GM18951 (cell line): ENCODE measurements at regions not wholly inside any gene's neighbourhood (a gene's known extent, or its start where the extent isn't known, plus 50 kb on each side); places are given as distances from the start of the nearest gene placed in this dataset.
"Not testable (repeated sequence)": the region's sequence is repeated elsewhere in the genome, so short reads cannot be mapped to it uniquely, and the experiment has no call there.

ENCODE experiments used
- POLR2A ChIP-seq: IDR thresholded peaks from 4 replicates; pipeline ENCODE4 v1.6.1; 2011; ENCODE audit warnings: mild to moderate bottlenecking; ENCODE audit not compliant: insufficient read length, insufficient read depth; ENCODE audit errors: extremely low read depth
- in situ Hi-C: fragments of 300-500 bp; cut with MboI; formaldehyde crosslinking; loops from one replicate; pipeline ENCODE4 v1.12.0; 2022; ENCODE audit warnings: low sequenced_read_pairs, mixed read lengths, inconsistent platforms; ENCODE audit not compliant: unreplicated experiment

DNA sequence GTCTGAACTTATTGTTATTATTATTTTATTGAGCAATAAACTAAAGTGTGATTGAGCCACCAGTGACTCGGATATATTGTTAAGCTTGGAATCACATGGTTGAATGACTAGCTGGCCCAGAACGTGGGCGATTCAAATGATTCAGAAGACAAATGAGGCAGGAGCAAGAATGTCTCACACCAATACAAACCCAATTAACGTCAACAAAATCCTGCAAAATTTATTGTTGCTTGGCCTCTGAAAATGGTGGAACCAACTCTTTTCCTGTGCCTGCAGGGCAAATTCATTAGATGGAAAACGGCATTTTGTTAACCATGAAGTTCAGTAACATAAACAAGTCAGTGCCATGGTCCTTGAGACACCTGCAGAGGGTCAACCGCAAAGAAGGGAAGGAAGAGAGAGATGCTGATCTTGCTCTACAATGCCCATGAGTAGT, 482.0 kb downstream of the SETD4 start:
- in situ Hi-C loops = no loop called here
- TF ChIP-seq POLR2A = no peak

DNA sequence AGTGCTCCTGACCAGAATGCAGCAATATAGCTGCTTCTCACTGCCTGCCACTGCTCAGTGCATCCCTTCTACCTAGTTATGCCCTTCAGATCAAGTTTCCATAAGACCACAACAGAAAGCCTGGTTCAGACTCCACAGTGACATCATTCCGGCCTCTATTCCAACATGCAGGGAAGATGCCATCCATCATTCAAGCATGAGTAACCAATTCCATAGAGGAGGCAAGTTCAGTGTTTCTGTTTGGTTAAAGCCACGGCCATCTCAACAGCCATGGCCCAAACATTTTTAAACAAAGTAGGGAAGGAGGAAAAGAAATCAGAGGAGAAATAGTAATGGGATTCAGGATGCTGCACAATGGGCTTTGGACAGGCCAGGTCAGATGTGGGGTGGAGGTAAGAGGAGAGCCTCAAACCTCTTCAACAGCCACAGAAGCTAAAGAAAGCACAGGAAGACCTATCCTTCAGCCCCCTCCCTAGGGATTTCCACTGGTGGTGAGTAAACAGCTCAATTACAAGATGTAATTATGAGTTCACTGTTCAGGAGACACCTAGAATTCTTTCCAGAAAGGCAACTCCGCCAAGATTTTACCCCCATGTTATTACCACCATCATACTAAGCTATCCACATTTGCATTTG, 484.9 kb downstream of the SETD4 start:
- TF ChIP-seq POLR2A = no peak
- in situ Hi-C loops = no loop called here

DNA sequence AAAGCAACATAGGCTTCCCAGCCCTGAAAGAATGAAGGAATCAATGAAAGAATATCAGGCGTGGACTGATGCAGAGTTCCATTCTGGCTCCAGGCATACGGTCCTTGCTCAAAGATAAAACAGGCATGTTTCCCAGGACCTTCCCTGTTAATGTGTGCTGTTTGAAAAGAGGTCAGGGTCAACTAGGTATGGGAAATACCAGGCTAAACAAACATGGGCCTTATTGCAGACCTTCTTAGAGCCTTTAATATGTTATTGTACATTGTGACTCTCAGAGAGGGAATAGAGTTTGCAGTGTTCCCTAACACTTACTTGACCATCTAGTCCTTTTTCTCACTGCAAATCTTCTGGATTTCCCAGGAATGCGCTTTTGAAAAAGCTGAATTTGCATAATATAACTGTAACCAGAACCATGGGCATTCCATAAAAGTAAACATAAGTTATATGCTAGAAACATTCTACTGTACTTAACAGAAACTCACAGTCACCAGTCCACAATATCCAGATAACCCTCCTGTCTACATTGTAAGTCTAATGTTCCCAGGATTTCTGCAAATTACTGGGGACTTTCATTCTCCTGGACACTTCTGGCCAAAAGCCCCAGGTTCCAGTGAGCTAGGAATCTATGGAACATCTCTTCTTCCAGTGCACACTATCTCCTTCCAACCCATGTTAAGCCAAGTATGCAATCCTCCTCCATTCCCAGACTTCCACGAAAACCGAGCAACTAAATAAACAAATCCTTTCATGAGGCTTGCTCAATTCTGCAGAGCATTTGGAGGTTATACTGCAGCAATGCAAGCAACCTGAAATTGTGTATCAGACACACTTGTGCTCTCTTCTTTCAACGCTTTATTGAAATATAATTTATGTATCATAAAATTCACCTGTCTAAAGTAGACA, 486.6 kb downstream of the SETD4 start:
- TF ChIP-seq POLR2A = no peak
- in situ Hi-C loops = no loop called here

DNA sequence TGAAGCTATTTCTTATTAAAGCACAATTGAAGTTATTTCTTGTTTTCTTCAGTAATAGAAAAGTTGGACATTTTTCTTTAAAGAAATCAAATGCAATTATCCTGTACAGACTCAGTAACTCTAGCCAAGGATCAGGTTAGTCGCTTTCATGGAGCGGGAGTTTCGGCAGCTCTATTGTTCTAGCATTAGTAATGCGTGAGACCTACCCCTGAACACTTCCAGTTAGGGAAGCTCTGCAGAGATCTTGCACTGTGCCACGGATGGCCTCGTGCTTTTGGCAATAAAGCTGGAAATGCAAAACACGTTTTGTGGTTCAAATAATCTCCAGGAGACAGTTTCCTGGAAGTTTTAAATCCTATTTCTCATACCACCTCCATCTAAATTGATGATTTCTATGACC, 488.4 kb downstream of the SETD4 start:
- in situ Hi-C loops = no loop called here
- no peak for TF ChIP-seq POLR2A

DNA sequence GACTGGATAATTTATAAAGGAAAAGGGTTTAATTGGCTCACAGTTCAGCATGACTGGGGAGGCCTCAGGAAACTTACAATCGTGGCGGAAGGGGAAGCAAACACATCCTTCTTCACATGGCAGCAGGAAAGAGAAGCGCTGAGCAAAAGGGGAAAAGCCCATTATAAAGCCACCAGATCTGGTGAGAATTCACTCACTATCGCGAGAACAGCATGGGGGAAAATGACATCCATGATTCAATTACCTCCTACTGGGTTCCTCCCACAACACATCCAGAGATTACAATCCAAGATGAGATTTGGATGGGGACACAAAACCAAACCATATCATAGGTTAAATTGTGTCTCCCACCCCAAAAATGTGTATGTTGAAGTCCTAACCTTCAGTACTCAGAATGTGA, 491.7 kb downstream of the SETD4 start:
- no peak for TF ChIP-seq POLR2A
- in situ Hi-C loops = no loop called here

DNA sequence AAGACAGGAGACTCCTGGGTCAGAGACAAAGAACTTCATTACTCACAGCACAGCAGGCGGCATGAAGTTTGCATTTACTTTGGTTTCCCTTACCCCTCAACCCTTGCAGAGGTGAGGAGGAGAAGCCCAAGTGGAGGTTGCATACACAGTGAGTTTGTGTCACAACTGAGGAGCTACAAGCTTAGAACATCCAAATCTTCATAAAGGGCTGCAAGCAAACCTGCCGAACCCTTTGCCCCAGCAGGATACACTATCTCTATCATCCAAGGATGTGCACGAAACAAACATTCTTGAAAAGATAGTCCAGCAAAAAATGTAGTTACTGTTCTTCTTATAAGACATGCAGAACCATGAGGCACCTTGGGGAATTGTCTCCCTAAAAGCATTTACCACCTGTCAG, 493.5 kb downstream of the SETD4 start:
- no peak for TF ChIP-seq POLR2A
- in situ Hi-C loops = no loop called here

DNA sequence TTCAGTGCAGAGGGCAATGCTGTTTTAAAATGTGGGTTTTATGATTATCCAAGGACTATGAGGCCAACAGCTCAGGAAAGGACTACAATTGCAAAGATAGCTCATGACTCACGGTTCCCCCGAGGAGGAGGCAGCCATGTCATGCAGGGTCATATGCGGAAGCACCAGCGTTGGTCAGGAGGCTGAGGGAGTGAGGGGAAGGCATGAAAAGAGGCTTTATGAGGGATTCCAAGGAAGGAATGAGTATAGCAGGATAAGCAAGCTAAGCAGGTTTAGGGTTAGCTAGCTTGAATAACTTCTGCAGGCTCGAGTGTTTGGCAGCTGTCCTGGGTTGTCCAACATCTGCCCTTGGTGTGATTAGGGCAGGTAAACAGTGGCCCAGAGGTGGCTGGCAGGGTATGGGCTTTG, 495.1 kb downstream of the SETD4 start:
- in situ Hi-C loops = no loop called here
- no peak for TF ChIP-seq POLR2A

DNA sequence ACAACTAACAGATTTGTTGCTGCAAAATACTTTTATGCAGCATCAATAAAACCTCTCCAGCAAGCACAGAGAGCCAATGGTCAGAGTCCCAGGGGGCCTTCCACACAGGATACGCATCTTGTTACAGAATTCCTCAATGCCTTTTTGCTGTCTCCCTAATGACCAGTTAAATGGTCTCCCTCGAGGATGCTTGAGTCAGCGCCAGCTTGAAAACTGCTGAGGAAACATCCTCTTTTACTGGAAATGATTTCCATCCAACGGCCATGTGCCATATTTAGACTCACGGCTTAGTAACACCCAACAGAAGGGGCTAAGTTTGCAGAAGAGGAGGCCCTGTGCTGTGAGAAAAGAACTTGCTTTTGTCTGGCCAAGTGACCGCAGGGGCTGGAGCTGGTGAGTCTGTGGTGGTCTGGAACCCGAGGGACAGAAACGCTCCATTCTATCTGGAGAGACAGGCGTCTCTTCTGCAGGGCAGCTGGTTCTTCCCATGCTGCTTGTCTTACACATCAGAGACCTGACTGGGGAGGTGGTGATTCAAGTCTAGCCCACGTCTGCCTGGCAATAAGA, 496.4 kb downstream of the SETD4 start:
- in situ Hi-C loops = no loop called here
- no peak for TF ChIP-seq POLR2A

DNA sequence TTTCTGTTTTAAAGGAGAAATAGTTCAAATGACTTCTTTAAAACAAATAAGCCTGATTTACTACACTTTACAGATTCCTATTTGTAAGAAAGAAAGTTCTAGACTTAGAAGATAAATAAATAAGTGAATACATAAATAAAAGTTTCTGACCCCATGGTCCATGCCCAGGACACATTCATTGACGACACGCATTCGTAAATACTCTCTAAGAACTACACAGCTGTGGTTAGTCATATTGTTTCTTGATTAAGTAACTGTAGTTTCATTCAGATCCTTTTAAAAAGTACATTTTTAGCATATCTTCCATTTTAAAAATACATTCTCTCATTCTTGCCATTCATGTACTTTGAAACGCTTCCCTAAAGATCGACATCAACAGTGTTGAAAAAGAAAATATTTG, 497.4 kb downstream of the SETD4 start:
- TF ChIP-seq POLR2A = no peak
- in situ Hi-C loops = no loop called here

DNA sequence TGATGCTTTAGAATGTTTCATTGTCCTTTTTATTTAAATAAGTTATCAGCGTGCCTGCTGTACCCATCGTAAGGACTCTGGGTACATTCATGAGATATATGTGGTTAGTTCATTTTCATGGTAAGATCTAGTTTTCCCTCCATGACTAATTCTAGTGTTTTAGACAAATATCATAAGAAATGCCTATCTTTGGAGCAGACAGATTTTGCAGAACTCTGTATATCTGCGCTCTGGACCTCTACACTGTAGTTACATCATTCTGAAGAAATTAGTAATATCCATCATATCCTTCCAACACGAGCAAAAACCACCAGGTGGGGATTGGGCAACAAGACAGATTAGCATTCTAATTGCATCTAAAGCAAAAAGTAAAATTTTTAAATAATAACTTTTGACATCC, 499.2 kb downstream of the SETD4 start:
- no peak for TF ChIP-seq POLR2A
- in situ Hi-C loops = no loop called here

DNA sequence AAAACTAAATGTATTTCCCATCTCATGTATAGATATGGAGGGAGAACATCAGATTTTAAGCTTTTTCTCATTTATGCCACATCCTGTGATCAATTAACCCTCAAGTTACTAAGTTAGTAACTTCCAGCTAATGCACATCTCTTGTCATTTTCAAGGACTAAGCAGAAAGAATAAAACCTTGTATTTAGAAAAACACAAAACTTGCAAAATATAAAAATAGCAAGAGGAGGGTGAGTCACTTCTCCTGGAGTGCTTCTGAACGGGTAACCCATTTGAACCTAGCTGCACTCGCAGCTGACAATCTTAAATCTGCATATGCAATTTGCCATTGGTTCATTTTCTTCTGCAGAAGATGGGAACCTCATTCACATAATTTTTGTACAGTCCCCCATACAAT, 500.5 kb downstream of the SETD4 start:
- in situ Hi-C loops = no loop called here
- no peak for TF ChIP-seq POLR2A

DNA sequence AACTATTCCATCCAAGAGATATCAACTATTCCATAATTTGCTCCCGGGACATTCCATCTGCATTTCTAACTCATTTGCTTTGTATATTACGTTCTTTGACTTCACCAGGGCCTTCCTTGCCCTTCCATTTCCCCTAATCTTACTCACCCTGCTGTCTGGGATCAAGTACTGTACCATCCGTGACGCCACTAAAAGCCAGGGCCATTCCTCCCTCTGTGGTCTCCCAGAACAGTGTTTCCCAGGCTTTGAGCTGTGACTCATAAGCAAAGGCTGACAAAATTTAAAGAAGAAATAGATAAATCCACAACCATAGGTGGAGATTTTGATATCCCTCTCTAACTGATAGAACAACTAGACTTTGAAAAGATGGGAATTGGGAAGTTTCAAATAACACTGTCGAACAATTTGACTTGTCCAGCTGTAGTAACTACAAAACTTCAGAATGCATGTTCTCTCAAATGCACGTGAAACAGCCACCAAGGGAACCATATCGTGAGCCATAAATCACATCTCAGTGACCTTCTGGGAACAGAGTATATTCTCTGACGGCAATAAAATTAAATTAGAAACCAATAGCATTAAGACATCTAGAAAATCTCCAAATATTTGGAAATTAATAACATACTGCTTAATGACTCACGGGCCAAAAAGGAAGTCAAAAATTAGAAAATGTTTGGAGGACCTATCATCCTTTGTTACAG, 501.0 kb downstream of the SETD4 start:
- TF ChIP-seq POLR2A = no peak
- in situ Hi-C loops = no loop called here

DNA sequence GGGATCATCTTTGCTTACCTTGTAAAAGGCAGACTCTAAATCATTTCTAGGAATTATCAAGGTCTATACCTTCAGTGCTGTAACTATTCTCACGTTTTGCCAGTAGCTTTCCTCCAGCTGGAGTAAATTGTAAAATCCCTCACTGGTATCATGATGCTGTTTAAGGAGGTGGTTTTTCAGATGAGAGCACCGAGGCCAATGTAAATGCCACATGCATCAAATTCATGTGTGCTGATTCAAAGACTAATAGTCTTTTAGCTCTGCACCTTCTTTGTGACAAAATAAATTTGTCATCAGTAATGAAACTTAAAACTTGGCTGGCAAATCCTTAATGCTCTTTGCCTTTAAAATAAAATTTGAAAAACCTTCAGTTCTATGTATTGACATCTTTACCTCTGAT, 503.8 kb downstream of the SETD4 start:
- in situ Hi-C loops = no loop called here
- TF ChIP-seq POLR2A = no peak

DNA sequence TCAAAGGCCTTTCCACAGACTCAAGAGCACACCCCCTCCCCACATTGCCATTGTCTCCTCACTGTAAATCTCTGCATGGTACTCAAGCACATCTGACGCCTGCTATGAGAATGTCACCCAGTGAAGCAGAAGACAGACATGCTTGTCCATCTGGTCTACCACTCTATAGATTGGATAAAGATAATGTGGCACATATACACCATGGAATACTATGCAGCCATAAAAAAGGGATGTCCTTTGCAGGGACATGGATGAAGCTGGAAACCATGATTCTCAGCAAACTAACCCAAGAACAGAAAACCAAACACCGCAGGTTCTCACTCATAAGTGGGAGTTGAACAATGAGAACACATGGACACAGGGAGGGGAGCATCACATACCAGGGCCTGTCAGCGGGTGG, 503.4 kb upstream of the RUNX1 start:
- in situ Hi-C loops = not testable (repeated sequence)
